Keratinocyte (primary cell): ENCODE measurements at regions not wholly inside any gene's neighbourhood (a gene's known extent, or its start where the extent isn't known, plus 50 kb on each side); places are given as distances from the start of the nearest gene placed in this dataset.

Experiments used
- DNase-seq: peaks from one replicate; pipeline ENCODE4 v3.0.0-alpha.2; 2011; ENCODE audit warnings: low read depth, missing footprints, low spot score
- FAIRE-seq: peaks from 2 replicates; lab custom pipeline; 2011; peaks lifted over from hg19 to GRCh38; lab: Jason Lieb, UNC
- H2AFZ ChIP-seq: 2 replicates; pipeline ENCODE4 v1.6.0; 2012; ENCODE audit warnings: low read length, control low read depth, inconsistent platforms; ENCODE audit not compliant: control insufficient read depth
- H3K27ac ChIP-seq: 2 replicates; pipeline ENCODE4 v1.5.1; 2011; ENCODE audit warnings: low read length; ENCODE audit not compliant: control insufficient read depth, insufficient read depth
- H3K27me3 ChIP-seq: 3 replicates; pipeline ENCODE4 v1.6.0; 2011; ENCODE audit warnings: low read length; ENCODE audit not compliant: control insufficient read depth, insufficient read depth; ENCODE audit errors: extremely low read depth
- H3K36me3 ChIP-seq, 2 experiments: 2 replicates in 1 of 2; 3 replicates in 1 of 2; pipeline ENCODE4 v1.5.1; 2011; ENCODE audit warnings: low read length in 2 of 2, mild to moderate bottlenecking in 1 of 2; ENCODE audit not compliant: control insufficient read depth in 2 of 2, insufficient read depth in 2 of 2; ENCODE audit errors: extremely low read depth in 1 of 2
- H3K4me1 ChIP-seq: 3 replicates; pipeline ENCODE4 v1.5.1; 2011; ENCODE audit warnings: low read length; ENCODE audit not compliant: control insufficient read depth, insufficient read depth; ENCODE audit errors: extremely low read depth
- H3K4me2 ChIP-seq: 3 replicates; pipeline ENCODE4 v1.6.0; 2011; ENCODE audit warnings: low read depth, low read length; ENCODE audit not compliant: control insufficient read depth, insufficient read depth; ENCODE audit errors: extremely low read depth
- H3K4me3 ChIP-seq, 3 experiments: fragments of 200-600 bp in 1 of 3; sonication (generic) in 1 of 3; 2 replicates in 2 of 3; 3 replicates in 1 of 3; pipeline ENCODE4 v1.5.1; 2011 to 2016; ENCODE audit warnings: low read length in 3 of 3, mild to moderate bottlenecking in 3 of 3, control low read depth in 2 of 3, inconsistent platforms in 1 of 3, low read depth in 1 of 3, mixed read lengths in 1 of 3, mixed run types in 1 of 3, moderate library complexity in 1 of 3; ENCODE audit not compliant: control insufficient read depth in 2 of 3, insufficient read depth in 2 of 3; ENCODE audit errors: extremely low read depth in 1 of 3
- H3K79me2 ChIP-seq: 2 replicates; pipeline ENCODE4 v1.6.0; 2012; ENCODE audit warnings: low read length; ENCODE audit not compliant: control insufficient read depth, insufficient read depth
- H3K9ac ChIP-seq: 3 replicates; pipeline ENCODE4 v1.6.0; 2011; ENCODE audit warnings: low read length; ENCODE audit not compliant: control insufficient read depth, insufficient read depth; ENCODE audit errors: extremely low read depth
- H3K9me1 ChIP-seq: 3 replicates; pipeline ENCODE4 v1.6.0; 2011; ENCODE audit warnings: low read length; ENCODE audit not compliant: control insufficient read depth, insufficient read depth; ENCODE audit errors: extremely low read depth
- H3K9me3 ChIP-seq: 2 replicates; pipeline ENCODE4 v1.5.1; 2012; ENCODE audit warnings: low read depth, low read length; ENCODE audit not compliant: control insufficient read depth
- H4K20me1 ChIP-seq: 3 replicates; pipeline ENCODE4 v1.6.0; 2011; ENCODE audit warnings: low read length; ENCODE audit not compliant: control insufficient read depth, insufficient read depth; ENCODE audit errors: extremely low read depth
- CTCF ChIP-seq, 3 experiments: IDR thresholded peaks in 1 of 3; conservative IDR thresholded peaks in 1 of 3; optimal IDR thresholded peaks in 1 of 3; 2 replicates in 2 of 3; 3 replicates in 1 of 3; pipeline versions ENCODE3 to v1.5.1; 2011; ENCODE audit warnings: low read length in 3 of 3, mild to moderate bottlenecking in 3 of 3, moderate library complexity in 2 of 3, control low read depth in 1 of 3, inconsistent platforms in 1 of 3; ENCODE audit not compliant: insufficient read depth in 2 of 3; ENCODE audit errors: extremely low read depth in 1 of 3
- EZH2 ChIP-seq: IDR thresholded peaks from one replicate; pipeline ENCODE4 v1.6.1; 2012; ENCODE audit warnings: inconsistent platforms, mild to moderate bottlenecking, low read length, moderate library complexity
- dilution Hi-C: fragments of 300-500 bp; cut with MboI; formaldehyde crosslinking; loops from one replicate; pipeline ENCODE4 v1.7.0; 2020; ENCODE audit warnings: low sequenced_read_pairs; ENCODE audit not compliant: extremely low pct_ligation_motif_present

GRCh38 chr16:11414815-11415775 is 69.8 kb downstream of the RMI2 start:
- dilution Hi-C loops = no loop called here
- FAIRE-seq (no peak), DNase-seq (no peak)
- H3K4me1 ChIP-seq = no peaks in the 10 kb centered on the region
- no peaks in the 10 kb centered on the region for H3K9me1 ChIP-seq
- H3K4me3 ChIP-seq = no peak overlapping the region
- H3K27me3 ChIP-seq = peaks cover 14% of the 10 kb centered on the region
- no peaks in the 10 kb centered on the region for H3K79me2 ChIP-seq
- no peak overlapping the region for H3K4me2 ChIP-seq
- H3K36me3 ChIP-seq = no peaks in the 10 kb centered on the region
- no peak for TF ChIP-seq EZH2
- TF ChIP-seq CTCF (optimal IDR thresholded peaks at IDR 0.05 in 1 of 3, IDR thresholded peaks at IDR 0.05 in 1 of 3, conservative IDR thresholded peaks at IDR 0.05 in 1 of 3; ENCODE audit: extremely low read depth in 1 of 3, insufficient read depth in 2 of 3, low read length in 3 of 3) = no peak
- H3K27ac ChIP-seq = no peak overlapping the region
- no peak overlapping the region for H2AFZ ChIP-seq
- H4K20me1 ChIP-seq = no peaks in the 10 kb centered on the region
- no peaks in the 10 kb centered on the region for H3K9me3 ChIP-seq
- H3K9ac ChIP-seq = no peak overlapping the region

GRCh38 chr16:11416228-11417001 is 71.2 kb downstream of the RMI2 start:
- dilution Hi-C loops = no loop called here
- Histone ChIP-seq H3K4me1 (no peaks in the 10 kb centered on the region), H3K4me3 (no peak overlapping the region), H3K9me1 (no peaks in the 10 kb centered on the region), H3K9ac (no peak overlapping the region), H3K4me2 (no peak overlapping the region), H3K9me3 (no peaks in the 10 kb centered on the region), H3K36me3 (no peaks in the 10 kb centered on the region), H3K27me3 (peaks cover 14% of the 10 kb centered on the region), H3K27ac (no peak overlapping the region), H3K79me2 (no peaks in the 10 kb centered on the region), H2AFZ (no peak overlapping the region), H4K20me1 (no peaks in the 10 kb centered on the region)
- DNase-seq (no peak), FAIRE-seq (no peak)
- no peak for TF ChIP-seq EZH2
- TF ChIP-seq CTCF (optimal IDR thresholded peaks at IDR 0.05 in 1 of 3, IDR thresholded peaks at IDR 0.05 in 1 of 3, conservative IDR thresholded peaks at IDR 0.05 in 1 of 3; ENCODE audit: extremely low read depth in 1 of 3, insufficient read depth in 2 of 3, low read length in 3 of 3) = no peak
